ENCODE measurements at regions not wholly inside any gene's neighbourhood (a gene's known extent, or its start where the extent isn't known, plus 50 kb on each side); places are given as distances from the start of the nearest gene placed in this dataset.

- in situ Hi-C loops (cut with MboI; ENCODE audit: low sequenced_read_pairs), result no loop called here
- no peak for DNase-seq
- ATAC-seq (ENCODE audit: low read depth), result no peak
- H2BK120ac ChIP-seq (ENCODE audit: low read depth, low read length), result no peak overlapping the region
- H4K91ac ChIP-seq (ENCODE audit: insufficient read depth, low read depth, low read length), result no peak overlapping the region
- no CpG with 5 or more reads among the region's 1 CpG for WGBS, 2 experiments (ENCODE audit: extremely low coverage in 2 of 2, insufficient read length in 1 of 2)
- H3K4me1 ChIP-seq (ENCODE audit: control insufficient read depth, insufficient read depth, low read length), result no peaks in the 10 kb centered on the region
- ChIA-PET CTCF (no interaction called here), POLR2A (ENCODE audit: unreplicated experiment) (no interaction called here)
- no peak overlapping the region for H3K56ac ChIP-seq (ENCODE audit: extremely low read depth, insufficient read depth, low read length)
- dilution Hi-C loops (cut with HindIII; ENCODE audit: low sequenced_read_pairs, unreplicated experiment), result no loop called here
- intact Hi-C loops (cut with micrococcal nuclease), result no loop called here
- no peak for TF ChIP-seq MAZ (IDR thresholded peaks at IDR 0.05; ENCODE audit: borderline replicate concordance, low read depth, low read length)
- no peak for TF ChIP-seq CHD1 (IDR thresholded peaks at IDR 0.05; ENCODE audit: low read depth, low read length)
- TF ChIP-seq, protein P1, sequence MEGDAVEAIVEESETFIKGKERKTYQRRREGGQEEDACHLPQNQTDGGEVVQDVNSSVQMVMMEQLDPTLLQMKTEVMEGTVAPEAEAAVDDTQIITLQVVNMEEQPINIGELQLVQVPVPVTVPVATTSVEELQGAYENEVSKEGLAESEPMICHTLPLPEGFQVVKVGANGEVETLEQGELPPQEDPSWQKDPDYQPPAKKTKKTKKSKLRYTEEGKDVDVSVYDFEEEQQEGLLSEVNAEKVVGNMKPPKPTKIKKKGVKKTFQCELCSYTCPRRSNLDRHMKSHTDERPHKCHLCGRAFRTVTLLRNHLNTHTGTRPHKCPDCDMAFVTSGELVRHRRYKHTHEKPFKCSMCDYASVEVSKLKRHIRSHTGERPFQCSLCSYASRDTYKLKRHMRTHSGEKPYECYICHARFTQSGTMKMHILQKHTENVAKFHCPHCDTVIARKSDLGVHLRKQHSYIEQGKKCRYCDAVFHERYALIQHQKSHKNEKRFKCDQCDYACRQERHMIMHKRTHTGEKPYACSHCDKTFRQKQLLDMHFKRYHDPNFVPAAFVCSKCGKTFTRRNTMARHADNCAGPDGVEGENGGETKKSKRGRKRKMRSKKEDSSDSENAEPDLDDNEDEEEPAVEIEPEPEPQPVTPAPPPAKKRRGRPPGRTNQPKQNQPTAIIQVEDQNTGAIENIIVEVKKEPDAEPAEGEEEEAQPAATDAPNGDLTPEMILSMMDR (conservative IDR thresholded peaks at IDR 0.05; ENCODE audit: low read depth, low read length), result no peak
- TF ChIP-seq BHLHE40 (IDR thresholded peaks at IDR 0.05; ENCODE audit: low read depth, low read length), result no peak
- no peak for TF ChIP-seq CEBPB (IDR thresholded peaks at IDR 0.05; ENCODE audit: low read depth, low read length)
- no peak for TF ChIP-seq MXI1 (IDR thresholded peaks at IDR 0.05; ENCODE audit: borderline replicate concordance, low read depth, low read length)
- TF ChIP-seq, protein P2, sequence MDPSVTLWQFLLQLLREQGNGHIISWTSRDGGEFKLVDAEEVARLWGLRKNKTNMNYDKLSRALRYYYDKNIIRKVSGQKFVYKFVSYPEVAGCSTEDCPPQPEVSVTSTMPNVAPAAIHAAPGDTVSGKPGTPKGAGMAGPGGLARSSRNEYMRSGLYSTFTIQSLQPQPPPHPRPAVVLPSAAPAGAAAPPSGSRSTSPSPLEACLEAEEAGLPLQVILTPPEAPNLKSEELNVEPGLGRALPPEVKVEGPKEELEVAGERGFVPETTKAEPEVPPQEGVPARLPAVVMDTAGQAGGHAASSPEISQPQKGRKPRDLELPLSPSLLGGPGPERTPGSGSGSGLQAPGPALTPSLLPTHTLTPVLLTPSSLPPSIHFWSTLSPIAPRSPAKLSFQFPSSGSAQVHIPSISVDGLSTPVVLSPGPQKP (IDR thresholded peaks at IDR 0.05; ENCODE audit: borderline replicate concordance, low read depth, low read length), result no peak
- TF ChIP-seq RFX5 (IDR thresholded peaks at IDR 0.05; ENCODE audit: low read depth, low read length), result no peak
- TF ChIP-seq FOS (IDR thresholded peaks at IDR 0.05; ENCODE audit: low read depth, low read length), result no peak
- no peak for TF ChIP-seq RCOR1 (IDR thresholded peaks at IDR 0.05; ENCODE audit: insufficient replicate concordance, low read length)
- no peak for TF ChIP-seq NFE2L2 (IDR thresholded peaks at IDR 0.05; ENCODE audit: low read depth, low read length)
- no peak for TF ChIP-seq MAFK (IDR thresholded peaks at IDR 0.05; ENCODE audit: low read depth, low read length)
- no peak overlapping the region for H4K8ac ChIP-seq (ENCODE audit: low read depth in 2 of 2, low read length in 2 of 2)
- no TSS peak for BruUV-seq (replicated peaks)
- no peak overlapping the region for H2BK20ac ChIP-seq (ENCODE audit: low read depth, low read length)
- H3K4me2 ChIP-seq (ENCODE audit: low read depth, low read length), result no peak overlapping the region
- H3K14ac ChIP-seq (replicated peaks; ENCODE audit: low read depth, low read length), result no peak overlapping the region
- H2AFZ ChIP-seq (replicated peaks; ENCODE audit: low read length, poor library complexity), result no peak overlapping the region
- H3K36me3 ChIP-seq (ENCODE audit: control insufficient read depth, insufficient read depth, low read length), result no peaks in the 10 kb centered on the region
- H3K4me3 ChIP-seq (ENCODE audit: insufficient read depth, low read depth, low read length), result no peak overlapping the region
- H3K9ac ChIP-seq (ENCODE audit: low read depth, low read length), result no peak overlapping the region
- H3K27me3 ChIP-seq (ENCODE audit: control insufficient read depth, insufficient read depth, low read length), result no peaks in the 10 kb centered on the region
- no peak overlapping the region for H2AK5ac ChIP-seq (ENCODE audit: low read depth, low read length)
- H4K20me1 ChIP-seq (ENCODE audit: insufficient read depth, low read length), result no peaks in the 10 kb centered on the region
- H3K9me3 ChIP-seq (ENCODE audit: control insufficient read depth, insufficient read depth, low read length), result peaks cover 24% of the 10 kb centered on the region
- no peak overlapping the region for H3K18ac ChIP-seq (ENCODE audit: low read depth, low read length)
- no peak overlapping the region for H3K4ac ChIP-seq (ENCODE audit: low read depth, low read length)
- no peak overlapping the region for H2BK5ac ChIP-seq (ENCODE audit: low read depth, low read length, poor library complexity, severe bottlenecking)
- H3K9me1 ChIP-seq (ENCODE audit: insufficient read depth, low read length), result no peaks in the 10 kb centered on the region
- no peak overlapping the region for H3K23ac ChIP-seq (ENCODE audit: low read depth, low read length)
- no peak overlapping the region for H2BK15ac ChIP-seq (ENCODE audit: low read depth, low read length)
- H3K79me1 ChIP-seq (ENCODE audit: low read depth in 1 of 2, low read length in 2 of 2), result no peaks in the 10 kb centered on the region
- H4K5ac ChIP-seq (ENCODE audit: low read depth, low read length), result no peak overlapping the region
- no peak overlapping the region for H2AK9ac ChIP-seq (replicated peaks; ENCODE audit: low read depth, low read length, poor library complexity)
- no peak overlapping the region for H3K27ac ChIP-seq (ENCODE audit: insufficient read depth, low read length)
These were observed 183.9 kb upstream of the SLC10A2 start for GRCh38 chr13:103250071-103250470.

Data from IMR-90 (cell line).